Vagina (tissue), 2 donors: ENCODE measurements at regions not wholly inside any gene's neighbourhood (a gene's known extent, or its start where the extent isn't known, plus 50 kb on each side); places are given as distances from the start of the nearest gene placed in this dataset.
"Not testable (repeated sequence)": the region's sequence is repeated elsewhere in the genome, so short reads cannot be mapped to it uniquely, and the experiment has no call there.

Experiments used
- DNase-seq, 2 donors: peaks; one replicate each; pipeline ENCODE4 v3.0.0-alpha.2; 2017; ENCODE audit errors: extremely low spot score in 2 of 2
- H3K27ac ChIP-seq: fragments of 200-600 bp; sonication (generic); one replicate; pipeline ENCODE4 v1.5.1; 2019
- H3K27me3 ChIP-seq: fragments of 200-600 bp; sonication (generic); one replicate; pipeline ENCODE4 v1.5.1; 2019
- H3K36me3 ChIP-seq, 2 donors: fragments of 200-600 bp; sonication (generic); one replicate each; pipeline ENCODE4 v1.5.1; 2017 to 2019
- H3K4me1 ChIP-seq: fragments of 200-600 bp; sonication (generic); one replicate; pipeline ENCODE4 v1.5.1; 2019
- H3K4me3 ChIP-seq, 2 donors: fragments of 200-600 bp; sonication (generic); 1 replicate in 1 of 2; 2 replicates in 1 of 2; pipeline ENCODE4 v1.5.1; 2016 to 2019
- H3K9me3 ChIP-seq: fragments of 200-600 bp; sonication (generic); one replicate; pipeline ENCODE4 v1.5.1; 2019
- CTCF ChIP-seq, 3 experiments: fragments of 450-650 bp in 2 of 3; fragments of 200-600 bp in 1 of 3; sonication (generic) in 1 of 3; IDR thresholded peaks; one replicate each; pipeline ENCODE4 v1.5.1; 2017 to 2019; ENCODE audit warnings: antibody characterized with exemption in 3 of 3, mild to moderate bottlenecking in 2 of 3, moderate library complexity in 2 of 3
- POLR2A ChIP-seq, 2 donors: fragments of 450-650 bp; IDR thresholded peaks; one replicate each; pipeline ENCODE4 v1.6.1; 2017; ENCODE audit warnings: antibody characterized with exemption in 2 of 2, mild to moderate bottlenecking in 2 of 2, moderate library complexity in 2 of 2
- POLR2AphosphoS5 ChIP-seq, 2 donors: sonication (generic); formaldehyde crosslinking; IDR thresholded peaks; one replicate each; pipeline ENCODE4 v1.9.0; 2017; ENCODE audit warnings: antibody characterized with exemption in 2 of 2, mild to moderate bottlenecking in 2 of 2, low read depth in 1 of 2; ENCODE audit not compliant: insufficient read depth in 1 of 2
- intact Hi-C: fragments of 100-400 bp; cut with DNase I; formaldehyde crosslinking; loops from one replicate; pipeline ENCODE4 v1.15.1; 2023

DNA sequence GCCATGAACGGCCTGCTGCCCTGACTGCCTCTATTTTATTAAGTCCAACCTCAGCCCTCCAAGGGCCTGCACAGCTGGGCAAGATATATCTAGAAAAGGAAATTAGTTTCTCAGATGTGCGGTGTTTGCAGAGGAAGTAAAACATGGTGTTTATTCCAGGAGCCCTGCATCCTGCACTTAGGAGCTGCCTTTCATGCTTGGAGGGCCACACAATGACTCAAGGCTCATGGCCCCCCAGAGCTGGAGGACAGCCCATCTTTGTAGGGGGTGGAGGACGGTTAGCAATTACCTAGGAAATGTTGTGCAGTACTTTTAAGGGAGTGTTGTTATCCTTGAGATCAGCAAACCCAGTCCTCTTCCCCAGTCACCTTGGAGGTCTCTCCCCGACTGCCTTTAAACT lies 80.5 kb downstream of the COPRS start:
- Histone ChIP-seq H3K4me3 (no peak overlapping the region), H3K4me1 (no peaks in the 10 kb centered on the region), H3K36me3 (no peaks in the 10 kb centered on the region), H3K27me3 (no peaks in the 10 kb centered on the region), H3K27ac (no peak overlapping the region), H3K9me3 (no peaks in the 10 kb centered on the region)
- intact Hi-C loops = no loop called here
- TF ChIP-seq POLR2A (IDR thresholded peaks at IDR 0.05) (no peak), POLR2AphosphoS5 (IDR thresholded peaks at IDR 0.05; ENCODE audit: insufficient read depth in 1 of 2, low read depth in 1 of 2) (no peak), CTCF (IDR thresholded peaks at IDR 0.05) (no peak)
- DNase-seq = no peak

DNA sequence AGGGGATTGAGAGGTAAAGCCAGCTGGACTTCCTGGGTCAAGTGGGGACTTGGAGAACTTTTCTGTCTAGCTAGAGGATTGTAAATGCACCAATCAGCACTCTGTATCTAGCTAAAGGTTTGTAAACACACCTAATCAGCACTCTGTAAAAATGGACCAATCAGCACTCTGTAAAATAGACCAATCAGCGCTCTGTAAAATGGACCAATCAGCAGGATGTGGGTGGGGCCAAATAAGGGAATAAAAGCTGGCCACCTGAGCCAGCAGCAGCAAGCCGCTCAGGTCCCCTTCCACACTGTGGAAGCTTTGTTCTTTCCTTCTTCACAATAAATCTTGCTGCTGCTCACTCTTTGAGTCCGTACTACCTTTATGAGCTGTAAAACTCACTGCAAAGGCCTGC lies 87.7 kb downstream of the COPRS start:
- DNase-seq, H3K27ac ChIP-seq, H3K27me3 ChIP-seq, intact Hi-C loops, H3K9me3 ChIP-seq, H3K4me1 ChIP-seq, H3K36me3 ChIP-seq, H3K4me3 ChIP-seq: not testable (repeated sequence)

DNA sequence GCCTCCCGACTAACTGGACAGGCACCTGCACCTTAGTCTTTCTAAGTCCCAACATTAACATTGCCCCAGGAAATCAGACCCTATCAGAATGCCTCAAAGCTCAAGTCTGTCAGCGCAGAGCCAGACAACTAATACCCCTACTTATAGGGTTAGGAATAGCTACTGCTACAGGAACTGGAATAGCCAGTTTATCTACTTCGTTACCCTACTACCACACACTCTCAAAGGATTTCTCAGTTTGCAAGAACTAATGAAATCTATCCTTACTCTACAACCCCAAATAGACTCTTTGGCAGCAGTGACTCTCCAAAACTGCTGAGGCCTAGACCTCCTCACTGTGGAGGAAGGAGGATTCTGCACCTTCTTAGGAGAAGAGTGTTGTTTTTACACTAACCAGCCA lies 88.5 kb downstream of the COPRS start:
- H3K4me3 ChIP-seq, H3K36me3 ChIP-seq, intact Hi-C loops, H3K9me3 ChIP-seq, H3K27me3 ChIP-seq, H3K4me1 ChIP-seq, DNase-seq, H3K27ac ChIP-seq: not testable (repeated sequence)

DNA sequence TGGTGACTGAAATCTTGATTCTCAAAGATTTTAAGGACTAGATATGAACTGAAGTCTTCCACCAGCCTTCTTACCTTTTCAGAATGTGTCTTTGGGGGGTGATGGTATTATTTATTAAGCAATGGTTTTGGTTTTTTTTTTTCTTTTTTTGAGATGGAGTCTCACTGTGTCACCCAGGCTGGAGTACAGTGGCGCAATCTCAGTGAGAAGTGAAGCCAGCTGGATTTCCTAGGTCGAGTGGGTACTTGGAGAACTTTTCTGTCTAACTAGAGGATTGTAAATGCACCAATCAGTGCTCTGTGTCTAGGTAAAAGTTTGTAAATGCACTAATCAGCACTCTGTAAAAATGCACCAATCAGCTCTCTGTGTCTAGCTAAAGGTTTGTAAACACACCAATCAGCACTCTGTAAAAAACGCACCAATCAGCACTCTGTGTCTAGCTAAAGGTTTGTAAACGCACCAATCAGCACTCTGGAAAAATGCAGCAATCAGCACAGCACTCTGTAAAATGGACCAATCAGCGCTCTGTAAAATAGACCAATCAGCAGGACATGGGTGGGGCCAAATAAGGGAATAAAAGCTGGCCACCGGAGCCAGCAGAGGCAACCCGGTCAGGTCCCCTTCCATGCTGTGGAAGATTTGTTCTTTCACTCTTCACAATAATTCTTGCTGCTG lies 97.1 kb downstream of the COPRS start:
- H3K4me1 ChIP-seq, H3K9me3 ChIP-seq, intact Hi-C loops, DNase-seq, H3K27ac ChIP-seq, H3K36me3 ChIP-seq, H3K27me3 ChIP-seq, H3K4me3 ChIP-seq: not testable (repeated sequence)

DNA sequence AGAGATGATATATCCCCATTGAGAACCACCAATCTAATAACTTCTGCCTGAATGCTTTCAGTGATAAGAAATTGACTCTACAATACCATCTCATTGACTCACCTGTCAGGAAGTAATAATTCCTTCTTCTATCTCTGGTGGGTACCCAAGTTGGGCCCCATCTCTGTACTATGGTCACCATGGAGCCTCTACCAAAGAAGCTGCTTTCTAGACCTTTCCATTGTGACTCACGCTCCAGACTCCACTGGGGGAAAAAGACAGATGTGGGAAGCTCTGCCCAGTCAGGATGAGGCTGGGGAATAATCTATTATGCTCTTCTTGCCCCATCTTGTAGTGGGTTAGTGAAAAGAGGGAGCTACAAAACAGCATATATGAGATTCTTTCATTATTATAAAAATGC lies 100.4 kb downstream of the COPRS start:
- no peak for DNase-seq
- Histone ChIP-seq H3K27me3 (no peaks in the 10 kb centered on the region), H3K4me1 (no peaks in the 10 kb centered on the region), H3K27ac (no peak overlapping the region), H3K4me3 (no peak overlapping the region), H3K36me3 (no peaks in the 10 kb centered on the region), H3K9me3 (no peaks in the 10 kb centered on the region)
- TF ChIP-seq CTCF (IDR thresholded peaks at IDR 0.05) (no peak), POLR2A (IDR thresholded peaks at IDR 0.05) (no peak), POLR2AphosphoS5 (IDR thresholded peaks at IDR 0.05; ENCODE audit: insufficient read depth in 1 of 2, low read depth in 1 of 2) (no peak)
- intact Hi-C loops = no loop called here

- Histone ChIP-seq H3K9me3 (no peaks in the 10 kb centered on the region), H3K4me1 (no peaks in the 10 kb centered on the region), H3K27ac (no peak overlapping the region), H3K4me3 (no peak overlapping the region), H3K36me3 (no peaks in the 10 kb centered on the region), H3K27me3 (no peaks in the 10 kb centered on the region)
- TF ChIP-seq POLR2A (IDR thresholded peaks at IDR 0.05) (no peak), CTCF (IDR thresholded peaks at IDR 0.05) (no peak), POLR2AphosphoS5 (IDR thresholded peaks at IDR 0.05; ENCODE audit: insufficient read depth in 1 of 2, low read depth in 1 of 2) (no peak)
- intact Hi-C loops = no loop called here
- no peak for DNase-seq
Observed at GRCh38 chr17:31757097-31757496, 101.9 kb downstream of the COPRS start.
